HepG2 (cell line): ENCODE measurements at regions not wholly inside any gene's neighbourhood (a gene's known extent, or its start where the extent isn't known, plus 50 kb on each side); places are given as distances from the start of the nearest gene placed in this dataset.

Source experiments
- ATAC-seq: fragments of 200-7000 bp; cut with Tn5 transposase; 3 replicates; pipeline ENCODE4 v1.9.1; 2020; ENCODE audit warnings: mild to moderate bottlenecking, moderate library complexity
- BruUV-seq: library from RNA; stranded (reverse); fragments of 400-500 nt; replicated peaks from 2 replicates; lab custom pipeline; 2021; lab: Mats Ljungman, UMichigan
- CTCF ChIA-PET: fragments of 300-600 bp; formaldehyde crosslinking; extraction: SDS; loops from one replicate; lab custom pipeline; 2021; ENCODE audit warnings: low total read pairs, inconsistent platforms, low intra/inter-chr PET ratio; lab: Yijun Ruan, JAX
- POLR2A ChIA-PET: fragments of 350-600 bp; sonication (Branson Sonifier 250); formaldehyde crosslinking; loops from one replicate; lab custom pipeline; 2020; ENCODE audit warnings: antibody characterized with exemption, inconsistent platforms; lab: Yijun Ruan, JAX
- DNase-seq: peaks from one replicate; pipeline ENCODE4 v3.0.0-alpha.2; 2015; ENCODE audit warnings: low spot score
- FAIRE-seq: peaks from 3 replicates; lab custom pipeline; 2011; peaks lifted over from hg19 to GRCh38; lab: Jason Lieb, UNC
- H2AFZ ChIP-seq: one replicate; pipeline ENCODE4 v1.6.1; 2011; ENCODE audit warnings: low read length, inconsistent platforms
- H3K27ac ChIP-seq: fragments of 300-600 bp; 3 replicates; pipeline ENCODE4 v1.8.0; 2011; ENCODE audit warnings: mixed run types, mild to moderate bottlenecking, mixed read lengths, low read length, inconsistent platforms; ENCODE audit not compliant: insufficient read depth; ENCODE audit errors: extremely low read length
- H3K27me3 ChIP-seq, 2 experiments: fragments of 200-600 bp in 1 of 2; 2 replicates in 1 of 2; 3 replicates in 1 of 2; pipeline versions ENCODE4 v1.6.0 to v1.8.0; 2011; ENCODE audit warnings: low read length in 2 of 2, mild to moderate bottlenecking in 2 of 2, moderate library complexity in 2 of 2, inconsistent platforms in 1 of 2; ENCODE audit not compliant: insufficient read depth in 2 of 2, control insufficient read depth in 1 of 2
- H3K36me3 ChIP-seq, 2 experiments: fragments of 200-600 bp in 1 of 2; replicated peaks in 1 of 2; 2 replicates in 1 of 2; 3 replicates in 1 of 2; pipeline versions ENCODE4 v1.5.1 to v1.8.0; 2011; ENCODE audit warnings: low read length in 2 of 2, inconsistent platforms in 1 of 2; ENCODE audit not compliant: insufficient read depth in 2 of 2, control insufficient read depth in 1 of 2
- H3K4me1 ChIP-seq: 2 replicates; pipeline ENCODE4 v1.5.1; 2012; ENCODE audit warnings: low read length, inconsistent platforms; ENCODE audit not compliant: insufficient read depth
- H3K4me2 ChIP-seq: 2 replicates; pipeline ENCODE4 v1.6.0; 2011; ENCODE audit warnings: low read depth, low read length, inconsistent platforms
- H3K4me3 ChIP-seq, 3 experiments: fragments of 200-600 bp in 1 of 3; sonication (generic), shearing (Covaris generic) in 1 of 3; replicated peaks in 1 of 3; 2 replicates each; pipeline ENCODE4 v1.5.1; 2011 to 2016; ENCODE audit warnings: low read length in 3 of 3, inconsistent platforms in 2 of 3, low read depth in 2 of 3, mild to moderate bottlenecking in 2 of 3, control low read depth in 1 of 3, mixed read lengths in 1 of 3; ENCODE audit not compliant: insufficient read depth in 1 of 3
- H3K79me2 ChIP-seq: one replicate; pipeline ENCODE4 v1.6.1; 2011; ENCODE audit warnings: low read length, inconsistent platforms; ENCODE audit not compliant: insufficient read depth
- H3K9ac ChIP-seq: 2 replicates; pipeline ENCODE4 v1.6.0; 2011; ENCODE audit warnings: mild to moderate bottlenecking, low read depth, low read length, inconsistent platforms; ENCODE audit not compliant: insufficient read depth
- H3K9me3 ChIP-seq: 2 replicates; pipeline ENCODE4 v1.5.1; 2012; ENCODE audit warnings: mild to moderate bottlenecking, low read length
- H4K20me1 ChIP-seq: 2 replicates; pipeline ENCODE4 v1.6.0; 2011; ENCODE audit warnings: inconsistent platforms, mild to moderate bottlenecking, low read length, moderate library complexity; ENCODE audit not compliant: insufficient read depth
- REXO4 ChIP-seq: sonication (generic); formaldehyde crosslinking; IDR thresholded peaks from 2 replicates; pipeline ENCODE4 v1.8.0; 2022; ENCODE audit warnings: missing genetic modification reagents, mild to moderate bottlenecking, borderline replicate concordance
- SP2 ChIP-seq: sonication (generic); formaldehyde crosslinking; IDR thresholded peaks from 2 replicates; pipeline ENCODE4 v1.5.1; 2020; ENCODE audit warnings: mild to moderate bottlenecking, missing genetic modification reagents
- WGBS: methylation state at CpG from one replicate; pipeline ENCODE4 v1.1.6; 2017; ENCODE audit warnings: low lambda C conversion rate; 5-methylcytosine and 5-hydroxymethylcytosine counted together
- in situ Hi-C: cut with HindIII; loops from 2 replicates; pipeline ENCODE4 v1.10.0; 2017; ENCODE audit warnings: low pct_unique_long_range_greater_than_20kb; ENCODE audit not compliant: extremely low pct_ligation_motif_present
- intact Hi-C: fragments of 100-400 bp; cut with micrococcal nuclease; formaldehyde crosslinking; loops from one replicate; pipeline ENCODE4 v1.10.0; 2022; ENCODE audit not compliant: unreplicated experiment
- TF ChIP-seq, protein P1 (sequence below): sonication (generic); formaldehyde crosslinking; IDR thresholded peaks from 2 replicates; pipeline ENCODE4 v1.5.0; 2020; ENCODE audit warnings: mild to moderate bottlenecking, missing genetic modification reagents, moderate library complexity

DNA sequence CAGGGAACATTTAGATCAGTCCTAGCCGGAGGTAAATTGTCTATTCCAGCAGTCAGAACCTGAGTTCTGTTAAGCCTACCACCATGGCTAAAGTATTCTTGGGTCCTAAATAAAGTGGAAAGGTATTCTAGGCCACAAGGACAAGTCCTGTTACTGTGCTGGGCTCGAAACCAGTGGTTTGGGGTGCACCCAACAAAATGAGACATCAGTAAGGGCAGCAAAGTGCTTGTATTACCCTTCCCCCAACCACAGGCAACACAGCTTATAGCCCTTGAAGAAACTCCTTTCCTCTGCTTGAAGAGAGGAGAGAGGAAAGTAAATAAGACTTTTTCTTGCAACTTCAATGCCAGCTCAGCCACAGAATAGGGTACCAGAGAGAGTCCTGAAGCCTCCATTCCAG lies 1345.6 kb downstream of the PCDH18 start:
- no peaks in the 10 kb centered on the region for H3K27me3 ChIP-seq
- in situ Hi-C loops = no loop called here
- no peak for ATAC-seq

DNA sequence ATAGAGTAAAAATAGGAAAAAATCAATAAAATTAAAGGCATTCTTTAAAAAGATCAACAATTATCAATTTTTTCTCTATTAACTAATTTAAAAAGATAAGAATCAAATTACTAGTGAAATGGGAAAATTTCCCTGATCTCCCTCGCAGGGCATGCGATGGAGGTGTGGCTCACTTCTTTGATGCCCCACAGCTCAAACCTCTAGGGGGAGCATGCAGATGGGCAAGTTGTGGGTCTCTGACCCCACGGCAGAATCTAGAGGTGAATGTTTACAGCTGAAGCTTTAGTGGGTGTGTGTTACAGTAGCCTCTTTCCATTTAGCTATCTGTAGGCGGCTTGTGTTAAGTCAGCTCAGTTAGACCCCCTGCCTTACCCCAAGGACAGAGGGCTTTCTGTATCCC lies 1348.8 kb downstream of the PCDH18 start:
- CTCF ChIA-PET = no interaction called here
- DNase-seq (no peak), ATAC-seq (peak; percentile 62), FAIRE-seq (no peak)
- H4K20me1 ChIP-seq = no peaks in the 10 kb centered on the region
- WGBS = 20% methylated on average over 4 of the region's 4 CpGs
- TF ChIP-seq, protein P1, sequence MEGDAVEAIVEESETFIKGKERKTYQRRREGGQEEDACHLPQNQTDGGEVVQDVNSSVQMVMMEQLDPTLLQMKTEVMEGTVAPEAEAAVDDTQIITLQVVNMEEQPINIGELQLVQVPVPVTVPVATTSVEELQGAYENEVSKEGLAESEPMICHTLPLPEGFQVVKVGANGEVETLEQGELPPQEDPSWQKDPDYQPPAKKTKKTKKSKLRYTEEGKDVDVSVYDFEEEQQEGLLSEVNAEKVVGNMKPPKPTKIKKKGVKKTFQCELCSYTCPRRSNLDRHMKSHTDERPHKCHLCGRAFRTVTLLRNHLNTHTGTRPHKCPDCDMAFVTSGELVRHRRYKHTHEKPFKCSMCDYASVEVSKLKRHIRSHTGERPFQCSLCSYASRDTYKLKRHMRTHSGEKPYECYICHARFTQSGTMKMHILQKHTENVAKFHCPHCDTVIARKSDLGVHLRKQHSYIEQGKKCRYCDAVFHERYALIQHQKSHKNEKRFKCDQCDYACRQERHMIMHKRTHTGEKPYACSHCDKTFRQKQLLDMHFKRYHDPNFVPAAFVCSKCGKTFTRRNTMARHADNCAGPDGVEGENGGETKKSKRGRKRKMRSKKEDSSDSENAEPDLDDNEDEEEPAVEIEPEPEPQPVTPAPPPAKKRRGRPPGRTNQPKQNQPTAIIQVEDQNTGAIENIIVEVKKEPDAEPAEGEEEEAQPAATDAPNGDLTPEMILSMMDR = peak; percentile 30; the same call in 1 of the 2 replicates
- TF ChIP-seq REXO4 (CRISPR knock-in tag) = no peak
- H3K4me2 ChIP-seq = no peak overlapping the region
- H3K36me3 ChIP-seq = no peaks in the 10 kb centered on the region
- no peak overlapping the region for H3K27ac ChIP-seq
- no peak overlapping the region for H2AFZ ChIP-seq
- no peaks in the 10 kb centered on the region for H3K9me3 ChIP-seq
- no TSS peak for BruUV-seq
- intact Hi-C loops = no loop called here
- no peak overlapping the region for H3K9ac ChIP-seq
- H3K4me3 ChIP-seq = no peak overlapping the region
- POLR2A ChIA-PET = no interaction called here
- in situ Hi-C loops = no loop called here
- no peaks in the 10 kb centered on the region for H3K27me3 ChIP-seq
- no peaks in the 10 kb centered on the region for H3K79me2 ChIP-seq
- H3K4me1 ChIP-seq = no peaks in the 10 kb centered on the region

More for the DNA sequence above, 1345.6 kb downstream of the PCDH18 start:
- H3K36me3 ChIP-seq = no peaks in the 10 kb centered on the region
- no peaks in the 10 kb centered on the region for H3K79me2 ChIP-seq
- no peaks in the 10 kb centered on the region for H3K4me1 ChIP-seq
- WGBS = 42% methylated on average over 2 of the region's 2 CpGs
- no peak overlapping the region for H3K4me3 ChIP-seq
- H4K20me1 ChIP-seq = no peaks in the 10 kb centered on the region
- no peak overlapping the region for H3K27ac ChIP-seq
- ChIA-PET CTCF (no interaction called here), POLR2A (no interaction called here)
- no peak overlapping the region for H3K9ac ChIP-seq
- H3K9me3 ChIP-seq = no peaks in the 10 kb centered on the region
- DNase-seq (no peak), FAIRE-seq (no peak)
- intact Hi-C loops = no loop called here
- H2AFZ ChIP-seq = no peak overlapping the region
- H3K4me2 ChIP-seq = no peak overlapping the region
- no peak for TF ChIP-seq SP2
- BruUV-seq = no TSS peak
